Gastroesophageal sphincter (tissue), 4 donors: ENCODE measurements at regions not wholly inside any gene's neighbourhood (a gene's known extent, or its start where the extent isn't known, plus 50 kb on each side); places are given as distances from the start of the nearest gene placed in this dataset.

Source experiments
- ATAC-seq: fragments of 150-250 bp; one replicate; pipeline ENCODE4 v1.9.1; 2016; ENCODE audit warnings: mild to moderate bottlenecking, moderate library complexity
- H3K27ac ChIP-seq, 4 donors: fragments of 200-600 bp; sonication (generic) in 3 of 4; 1 replicate in 3 of 4; 2 replicates in 1 of 4; pipeline ENCODE4 v1.5.1; 2016 to 2019
- H3K27me3 ChIP-seq: fragments of 200-600 bp; sonication (generic); one replicate; pipeline ENCODE4 v1.5.1; 2019
- H3K36me3 ChIP-seq, 2 donors: fragments of 200-600 bp; sonication (generic); one replicate each; pipeline ENCODE4 v1.5.1; 2019; ENCODE audit warnings: control low read depth in 1 of 2
- H3K4me1 ChIP-seq, 3 donors: fragments of 200-600 bp; sonication (generic); 1 replicate in 2 of 3; 2 replicates in 1 of 3; pipeline ENCODE4 v1.5.1; 2016 to 2019; ENCODE audit warnings: control low read depth in 2 of 3
- H3K4me3 ChIP-seq, 2 donors: fragments of 200-600 bp; sonication (generic); one replicate each; pipeline ENCODE4 v1.5.1; 2019; ENCODE audit warnings: mild to moderate bottlenecking in 1 of 2, moderate library complexity in 1 of 2
- H3K9me3 ChIP-seq, 3 donors: fragments of 200-600 bp; sonication (generic); one replicate each; pipeline ENCODE4 v1.5.1; 2017 to 2019; ENCODE audit warnings: control low read depth in 2 of 3
- CTCF ChIP-seq, 4 experiments: fragments of 200-600 bp in 2 of 4; fragments of 450-650 bp in 2 of 4; sonication (generic) in 1 of 4; IDR thresholded peaks; one replicate each; pipeline ENCODE4 v1.5.1; 2017 to 2019; ENCODE audit warnings: antibody characterized with exemption in 4 of 4, mild to moderate bottlenecking in 2 of 4, moderate library complexity in 2 of 4
- EP300 ChIP-seq: sonication (generic); formaldehyde crosslinking; IDR thresholded peaks from one replicate; pipeline ENCODE4 v1.6.1; 2017; ENCODE audit warnings: antibody characterized with exemption, mild to moderate bottlenecking
- POLR2A ChIP-seq, 2 donors: fragments of 450-650 bp; IDR thresholded peaks; one replicate each; pipeline ENCODE4 v1.6.1; 2017; ENCODE audit warnings: antibody characterized with exemption in 2 of 2, mild to moderate bottlenecking in 2 of 2, moderate library complexity in 1 of 2
- POLR2AphosphoS5 ChIP-seq: sonication (generic); formaldehyde crosslinking; IDR thresholded peaks from one replicate; pipeline ENCODE4 v1.6.1; 2017; ENCODE audit warnings: antibody characterized with exemption
- WGBS, 2 donors: methylation state at CpG; one replicate each; pipeline ENCODE4 v1.1.5; 2018; ENCODE audit warnings: low coverage in 1 of 2; 5-methylcytosine and 5-hydroxymethylcytosine counted together
- small RNA-seq, 4 donors: library from RNA; depleted of rRNA; stranded (forward); fragments of <200 nt; gene quantifications; one replicate each; pipeline ENCODE3, GENCODE V24; 2016

- TF ChIP-seq POLR2AphosphoS5 = no peak
- no peak for TF ChIP-seq POLR2A (IDR thresholded peaks at IDR 0.05)
- TF ChIP-seq CTCF (IDR thresholded peaks at IDR 0.05) = no peak
- TF ChIP-seq EP300 = no peak
- 90 to 95% methylated on average over 3 of the region's 3 CpGs for whole genome bisulfite sequencing, 2 donors
Measured at GRCh38 chr1:72355899-72356298, 73.6 kb upstream of the NEGR1 start.

DNA sequence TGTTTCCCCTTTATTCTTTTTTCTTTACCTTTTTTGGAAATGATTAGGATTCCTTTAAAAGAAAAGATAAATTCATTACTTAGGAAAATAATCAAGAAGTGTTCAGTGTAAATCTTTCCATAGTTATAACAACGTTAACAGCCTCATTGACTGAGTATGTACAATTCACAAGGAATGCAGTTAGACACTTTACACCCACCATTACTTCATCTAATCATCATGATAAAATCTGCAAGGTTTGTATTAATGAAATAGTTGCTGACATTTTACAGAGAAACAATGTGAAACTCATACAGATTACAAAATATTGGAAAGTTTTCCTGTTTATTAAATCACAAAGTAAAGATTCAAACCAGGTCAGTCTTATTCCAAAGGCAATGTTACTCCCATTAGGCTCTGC is 59.3 kb upstream of the NEGR1 start:
- 29% methylated on average over 1 of the region's 1 CpG; no CpG with 5 or more reads in 1 of the 2 donors for WGBS, 2 donors
- no peak for ATAC-seq

More at GRCh38 chr1:72355899-72356298, 73.6 kb upstream of the NEGR1 start:
- Histone ChIP-seq H3K27me3 (no peaks in the 10 kb centered on the region), H3K4me1 (no peaks in the 10 kb centered on the region), H3K36me3 (no peaks in the 10 kb centered on the region), H3K27ac (no peak overlapping the region), H3K4me3 (no peak overlapping the region), H3K9me3 (no peaks in the 10 kb centered on the region)
- ATAC-seq = no peak

GRCh38 chr1:72336776-72337175 is 54.4 kb upstream of the NEGR1 start:
- Histone ChIP-seq H3K4me1 (no peaks in the 10 kb centered on the region), H3K36me3 (no peaks in the 10 kb centered on the region), H3K27me3 (no peaks in the 10 kb centered on the region), H3K27ac (no peak overlapping the region), H3K9me3 (peaks cover 0 to 11% (median 0%) of the 10 kb centered on the region in 3 donors), H3K4me3 (no peak overlapping the region)
- TF ChIP-seq CTCF (IDR thresholded peaks at IDR 0.05) = no peak
- TF ChIP-seq EP300 = no peak
- no peak for TF ChIP-seq POLR2AphosphoS5
- no peak for TF ChIP-seq POLR2A (IDR thresholded peaks at IDR 0.05)
- no peak for ATAC-seq
- WGBS, 2 donors = no CpG with 5 or more reads among the region's 1 CpG

More for the DNA sequence above, 59.3 kb upstream of the NEGR1 start:
- Histone ChIP-seq H3K4me1 (no peaks in the 10 kb centered on the region), H3K36me3 (no peaks in the 10 kb centered on the region), H3K9me3 (peaks cover 0 to 11% (median 0%) of the 10 kb centered on the region in 3 donors), H3K27ac (no peak overlapping the region), H3K4me3 (no peak overlapping the region), H3K27me3 (no peaks in the 10 kb centered on the region)
- no peak for TF ChIP-seq EP300
- no peak for TF ChIP-seq POLR2A (IDR thresholded peaks at IDR 0.05)
- TF ChIP-seq CTCF (IDR thresholded peaks at IDR 0.05) = no peak
- TF ChIP-seq POLR2AphosphoS5 = no peak

Small RNA genes in the stretch of these regions (small RNA-seq; reads per million reads assigned to genes)
- 0 reads per million in 4 donors for gene RN7SKP19
- gene RNA5SP50 = 0 to 0.13 (median 0) reads per million in 4 donors
- 0 reads per million in 4 donors for gene RNU4ATAC8P
- gene RNU6-1246P = 0 reads per million in 4 donors
